HG03354 (cell line): ENCODE measurements at regions not wholly inside any gene's neighbourhood (a gene's known extent, or its start where the extent isn't known, plus 50 kb on each side); places are given as distances from the start of the nearest gene placed in this dataset.
"Not testable (repeated sequence)": the region's sequence is repeated elsewhere in the genome, so short reads cannot be mapped to it uniquely, and the experiment has no call there.

ENCODE experiments used
- ATAC-seq: cut with Tn5 transposase; IDR thresholded peaks from one replicate; pipeline ENCODE4 v1.9.1; 2021; ENCODE audit warnings: mild to moderate bottlenecking; ENCODE audit not compliant: unreplicated experiment, poor library complexity, severe bottlenecking

GRCh38 chr18:39574897-39575296, 2009.3 kb upstream of the CELF4 start:
- no peak for ATAC-seq

DNA sequence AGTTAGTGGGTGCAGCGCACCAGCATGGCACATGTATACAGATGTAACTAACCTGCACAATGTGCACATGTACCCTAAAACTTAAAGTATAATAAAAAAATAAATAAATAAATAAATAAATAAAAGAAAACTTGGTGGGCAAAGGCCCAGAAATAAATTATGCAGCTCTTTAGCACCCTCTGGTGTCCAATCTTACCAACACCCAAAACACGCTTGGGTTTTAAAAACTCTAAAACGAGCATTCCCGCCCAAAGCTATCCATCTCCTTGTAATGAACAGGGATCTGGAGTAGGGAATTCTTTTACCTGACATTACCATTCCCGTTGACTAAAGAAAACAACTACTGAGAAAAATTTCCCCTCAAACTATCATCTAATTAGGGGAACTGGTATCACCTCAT, 2005.9 kb upstream of the CELF4 start:
- ATAC-seq = no peak

DNA sequence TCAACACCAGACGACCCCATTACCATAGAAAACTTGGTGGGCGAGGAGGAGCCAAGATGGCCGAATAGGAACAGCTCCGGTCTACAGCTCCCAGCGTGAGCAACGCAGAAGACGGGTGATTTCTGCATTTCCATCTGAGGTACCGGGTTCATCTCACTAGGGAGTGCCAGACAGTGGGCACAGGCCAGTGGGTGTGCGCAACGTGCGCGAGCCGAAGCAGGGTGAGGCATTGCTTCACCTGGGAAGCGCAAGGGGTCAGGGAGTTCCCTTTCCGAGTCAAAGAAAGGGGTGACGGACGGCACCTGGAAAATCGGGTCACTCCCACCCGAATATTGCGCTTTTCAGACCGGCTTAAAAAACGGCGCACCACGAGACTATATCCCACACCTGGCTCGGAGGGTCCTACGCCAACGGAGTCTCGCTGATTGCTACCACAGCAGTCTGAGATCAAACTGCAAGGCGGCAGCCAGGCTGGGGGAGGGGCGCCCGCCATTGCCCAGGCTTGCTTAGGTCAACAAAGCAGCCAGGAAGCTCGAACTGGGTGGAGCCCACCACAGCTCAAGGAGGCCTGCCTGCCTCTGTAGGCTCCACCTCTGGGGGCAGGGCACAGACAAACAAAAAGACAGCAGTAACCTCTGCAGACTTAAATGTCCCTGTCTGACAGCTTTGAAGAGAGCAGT, 2000.1 kb upstream of the CELF4 start:
- ATAC-seq = not testable (repeated sequence)

DNA sequence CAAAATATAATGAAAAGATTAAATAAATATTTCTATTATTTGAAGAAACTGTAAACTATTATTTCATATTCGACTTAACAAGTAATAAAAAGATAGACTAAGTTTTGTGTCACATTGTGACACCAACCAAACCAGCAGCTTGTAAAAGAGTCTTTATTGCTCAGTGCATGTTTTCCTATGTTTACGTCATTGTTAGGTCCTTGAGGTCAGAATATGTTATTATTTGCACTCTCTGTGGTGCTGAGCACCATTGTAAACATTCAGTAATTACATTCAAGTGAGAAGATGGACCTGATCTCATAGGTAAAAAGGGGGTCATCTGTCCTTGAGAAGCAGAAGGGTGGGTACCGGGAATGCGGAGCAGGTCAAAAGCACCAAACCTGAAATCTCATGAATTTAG, 1999.1 kb upstream of the CELF4 start:
- no peak for ATAC-seq

DNA sequence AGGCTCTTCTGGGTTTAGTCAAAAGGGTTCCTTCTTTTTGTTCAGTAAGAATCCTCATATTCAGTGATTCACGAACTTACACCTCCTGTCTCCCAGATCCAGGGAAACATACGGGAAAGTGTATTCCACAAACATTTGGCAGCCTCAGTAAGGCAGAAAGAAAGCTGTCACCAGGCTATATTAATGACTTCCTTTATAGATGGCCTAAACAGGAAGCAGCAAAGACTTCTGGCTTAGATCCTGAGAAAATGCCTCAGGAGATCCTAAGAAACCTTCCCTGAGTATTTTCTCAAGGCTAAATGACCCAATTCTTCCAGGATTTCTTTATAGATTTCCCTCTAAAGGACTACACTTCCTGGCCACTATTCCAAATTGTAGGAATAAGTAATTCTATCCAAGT, 1995.5 kb upstream of the CELF4 start:
- ATAC-seq = no peak

DNA sequence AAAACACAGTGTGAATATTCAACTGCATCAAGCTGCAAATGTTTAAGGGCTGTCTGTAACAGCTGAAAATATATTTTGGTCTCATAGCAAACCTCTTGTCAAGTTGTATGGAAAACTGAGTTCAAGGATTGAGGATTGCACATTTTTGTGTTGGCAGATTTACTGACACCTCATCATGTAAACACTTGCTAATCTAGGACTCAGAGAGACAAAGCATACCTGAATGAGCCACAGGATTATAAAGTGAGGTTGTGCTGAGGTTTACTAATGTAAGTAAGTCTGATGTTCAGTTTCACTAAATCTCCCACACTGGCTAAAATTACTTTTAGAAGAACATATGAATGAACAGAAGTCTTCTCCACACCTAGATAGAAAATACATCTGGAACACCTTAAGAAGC, 1993.1 kb upstream of the CELF4 start:
- ATAC-seq = no peak

DNA sequence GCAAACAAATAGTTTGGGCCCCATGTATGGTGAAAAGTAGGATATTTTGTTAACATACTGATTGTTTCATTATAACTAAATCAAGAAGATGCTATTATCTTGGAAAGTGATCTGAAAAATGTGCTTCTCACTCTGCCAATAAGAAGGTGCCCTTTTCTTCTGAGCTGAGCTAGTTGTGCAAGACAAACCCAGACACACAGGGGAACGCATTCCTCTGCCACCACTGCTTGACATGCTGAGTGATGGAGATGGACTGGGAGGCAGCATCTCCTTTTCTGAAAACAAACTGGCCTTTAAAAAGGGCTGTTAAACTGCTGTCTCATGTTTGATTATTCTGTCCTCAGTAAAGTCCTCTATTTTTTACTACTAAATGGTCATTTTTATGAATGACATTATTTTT, 1989.9 kb upstream of the CELF4 start:
- ATAC-seq = no peak

- ATAC-seq = no peak
Measured at GRCh38 chr18:39550701-39551100, 1985.1 kb upstream of the CELF4 start.

- no peak for ATAC-seq
Measured at GRCh38 chr18:39549144-39549543, 1983.5 kb upstream of the CELF4 start.

DNA sequence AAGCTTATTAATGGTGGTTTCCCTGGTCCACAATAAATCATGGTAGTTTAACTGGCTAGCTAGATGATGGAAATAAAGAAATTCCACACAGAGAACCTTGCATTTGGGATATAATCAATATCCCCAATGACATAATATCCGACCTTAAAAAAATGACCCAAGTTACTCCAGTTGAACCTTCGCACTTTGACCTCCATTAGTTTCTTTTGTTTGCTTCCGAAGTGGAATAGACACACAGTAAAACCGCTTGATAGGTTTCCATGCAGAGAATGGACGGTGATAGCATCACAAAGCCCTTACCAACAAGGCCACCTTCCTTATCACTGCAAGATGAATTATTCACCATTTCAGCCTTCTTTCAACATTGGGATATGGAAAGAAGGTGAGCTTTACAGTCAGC, 1966.1 kb upstream of the CELF4 start:
- no peak for ATAC-seq

GRCh38 chr18:39529358-39529757, 1963.8 kb upstream of the CELF4 start:
- no peak for ATAC-seq

DNA sequence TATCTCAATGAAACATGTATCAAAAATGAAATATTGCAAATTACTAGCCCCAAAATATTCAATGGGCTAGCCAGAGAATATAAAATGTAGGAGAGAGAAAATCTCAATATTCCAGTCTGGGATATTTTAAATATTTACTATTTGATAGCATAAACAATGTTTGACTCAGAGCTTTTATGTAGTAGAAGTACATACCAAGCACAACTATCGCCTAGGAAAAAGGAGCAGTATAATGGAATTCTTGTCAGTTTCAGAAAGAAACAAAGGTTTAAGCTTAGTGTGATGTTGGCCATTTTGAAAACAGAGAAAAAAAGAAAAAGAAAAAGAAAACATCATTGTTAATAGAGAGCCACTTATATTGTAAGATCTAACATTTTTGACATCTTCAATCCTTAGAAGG, 1961.9 kb upstream of the CELF4 start:
- ATAC-seq = no peak

DNA sequence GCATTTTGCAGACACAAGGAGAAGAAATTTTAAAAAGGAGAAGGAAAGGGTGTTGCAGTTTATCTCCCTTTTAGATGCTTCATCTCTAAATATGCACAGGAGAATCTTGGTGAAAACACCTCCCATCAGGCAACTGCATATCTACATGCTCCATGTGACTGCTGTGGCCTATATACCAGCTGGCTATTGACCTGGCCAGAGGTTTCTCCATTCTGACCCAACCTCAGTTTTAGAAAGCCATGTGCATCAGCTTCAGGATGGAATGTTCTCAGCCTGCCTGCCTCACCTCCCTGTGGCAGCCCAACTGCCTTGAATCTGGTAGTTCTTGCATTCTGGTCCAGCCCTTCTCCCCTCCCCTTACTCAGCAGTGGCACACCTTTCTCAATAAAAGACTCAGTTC, 1958.8 kb upstream of the CELF4 start:
- no peak for ATAC-seq

- no peak for ATAC-seq
Measured at GRCh38 chr18:39523281-39523680, 1957.7 kb upstream of the CELF4 start.

DNA sequence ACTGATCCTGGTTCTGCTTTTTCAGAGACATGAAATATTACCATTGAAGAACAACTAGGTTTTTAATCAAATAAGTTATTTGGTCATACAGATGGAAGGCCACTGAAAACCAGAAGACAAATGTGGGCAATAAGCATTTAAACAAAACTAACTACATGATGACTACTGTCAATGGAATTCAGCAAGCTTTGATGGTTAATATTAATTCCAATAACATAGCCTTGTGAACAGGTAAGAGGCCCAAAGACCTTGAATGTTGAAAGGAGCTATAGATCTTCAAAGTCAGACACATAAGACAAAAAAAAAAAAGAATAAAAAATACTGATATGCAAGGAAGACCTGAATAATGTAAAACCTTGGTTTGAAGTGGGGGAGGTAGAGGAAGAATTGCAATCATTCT, 1955.6 kb upstream of the CELF4 start:
- ATAC-seq = no peak

DNA sequence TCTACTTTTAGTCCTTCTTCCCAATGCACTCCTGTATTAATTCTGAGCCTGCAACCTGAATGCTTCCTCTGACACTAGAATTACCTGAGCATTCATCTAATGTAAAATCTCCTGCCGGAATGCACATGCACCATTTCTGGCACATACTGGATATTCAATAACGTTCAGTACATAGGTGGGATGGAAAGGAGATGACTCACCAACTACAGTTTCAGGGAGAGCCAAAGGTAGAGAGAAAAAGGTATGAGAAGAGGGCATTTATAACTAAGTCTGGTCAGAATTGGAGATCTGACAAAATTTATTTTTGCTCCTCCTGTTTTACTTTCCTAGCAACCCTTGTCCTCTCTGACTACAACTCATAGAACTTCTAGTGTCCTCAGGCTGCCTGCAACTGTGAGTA, 1954.1 kb upstream of the CELF4 start:
- no peak for ATAC-seq

GRCh38 chr18:39515299-39515698, 1949.7 kb upstream of the CELF4 start:
- ATAC-seq = no peak

GRCh38 chr18:39513186-39513585, 1947.6 kb upstream of the CELF4 start:
- no peak for ATAC-seq

DNA sequence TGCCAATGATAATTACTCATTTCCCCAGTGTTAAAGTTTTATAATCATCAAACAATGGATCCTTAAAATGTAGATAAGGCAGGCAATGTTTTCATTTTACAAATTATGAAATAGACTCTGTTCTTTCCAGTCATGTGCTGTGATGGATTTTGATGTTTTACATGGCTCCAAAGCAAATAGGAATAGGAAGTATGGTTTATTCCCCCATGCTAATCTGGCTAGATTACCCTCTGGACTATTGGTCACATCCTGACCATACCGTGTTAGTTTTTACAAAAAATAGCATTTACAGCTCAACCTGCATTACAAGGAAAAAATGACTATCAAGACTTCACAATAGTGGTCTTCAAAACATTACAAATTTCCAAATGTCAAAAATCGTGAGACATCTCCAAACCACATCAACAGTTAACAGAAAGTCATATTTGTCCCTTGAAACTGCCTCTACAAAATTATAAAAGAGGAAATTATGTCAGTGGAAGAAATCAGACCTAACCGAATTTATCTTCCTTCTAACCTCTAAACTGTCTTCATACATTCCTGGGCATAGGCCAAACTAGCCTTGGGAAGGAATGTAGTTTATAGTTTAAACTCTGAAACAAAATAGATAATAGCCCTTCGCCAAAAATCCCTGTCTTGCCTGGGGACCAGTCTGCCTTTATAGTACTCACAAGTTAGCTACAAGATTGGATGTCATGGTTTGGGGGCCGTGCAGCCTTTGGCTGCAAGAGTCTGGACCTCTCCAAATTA, 1941.2 kb upstream of the CELF4 start:
- no peak for ATAC-seq

- ATAC-seq = no peak
Measured at GRCh38 chr18:39500306-39500705, 1934.7 kb upstream of the CELF4 start.

- ATAC-seq = no peak
Measured at GRCh38 chr18:39497821-39498220, 1932.2 kb upstream of the CELF4 start.

- ATAC-seq = no peak
Measured at GRCh38 chr18:39496986-39497385, 1931.4 kb upstream of the CELF4 start.
